Activated naive CD4-positive, alpha-beta T cell treated with anti-CD3 and anti-CD28 coated beads, Interleukin-2, amount 50 U/mL, for 72 hours (primary cell): ENCODE measurements at regions not wholly inside any gene's neighbourhood (a gene's known extent, or its start where the extent isn't known, plus 50 kb on each side); places are given as distances from the start of the nearest gene placed in this dataset.
A peak's percentile ranks its signal among the peaks of the same experiment; 100 is the strongest.

ENCODE experiments used
- ATAC-seq, 2 donors: fragments of 150-1000 bp; cut with Tn5 transposase; 2 replicates each; pipeline ENCODE4 v1.10.0; 2021; ENCODE audit warnings: mild to moderate bottlenecking in 2 of 2, moderate library complexity in 2 of 2
- DNase-seq, 2 donors: peaks; one replicate each; pipeline ENCODE4 v3.0.0; 2021 to 2022; ENCODE audit warnings: low spot score in 2 of 2
- H3K27ac Mint-ChIP-seq, 2 donors: one replicate each; pipeline ENCODE4 v1.8.0; 2022; ENCODE audit warnings: mild to moderate bottlenecking in 2 of 2, mixed read lengths in 2 of 2
- H3K36me3 Mint-ChIP-seq, 2 donors: one replicate each; pipeline ENCODE4 v1.8.0; 2022; ENCODE audit warnings: mixed read lengths in 2 of 2
- H3K9me3 Mint-ChIP-seq, 2 donors: one replicate each; pipeline ENCODE4 v1.8.0; 2022; ENCODE audit warnings: mixed read lengths in 2 of 2

- no peaks in the 10 kb centered on the region for H3K36me3 Mint-ChIP-seq
- ATAC-seq (no peak), DNase-seq (no peak)
- H3K27ac Mint-ChIP-seq = peak overlapping the region in 1 of 2 donors; percentile 26
- peaks cover 0 to 9% of the 10 kb centered on the region in 2 donors for H3K9me3 Mint-ChIP-seq
Measured at GRCh38 chr12:97927977-97928376, 465.4 kb downstream of the RMST start.

DNA sequence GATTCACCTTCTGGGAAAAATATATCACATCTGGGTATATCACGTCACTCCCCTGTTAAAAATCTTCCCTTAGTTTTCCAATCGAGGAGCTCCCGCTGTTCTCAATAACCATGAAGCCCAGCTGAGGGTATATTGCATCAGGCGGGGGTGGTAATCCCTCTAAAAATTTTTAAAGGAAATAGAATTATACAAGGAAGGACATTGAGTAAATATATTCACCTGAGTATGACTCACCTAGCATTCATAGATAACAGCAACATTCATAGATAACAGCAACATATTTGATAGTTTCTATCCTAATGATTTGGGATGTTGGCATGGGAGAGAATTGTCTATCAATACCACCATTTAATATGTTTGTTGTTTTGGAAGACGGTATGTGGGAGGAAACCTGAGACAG is 473.6 kb downstream of the RMST start:
- Mint-ChIP-seq H3K9me3 (peaks cover 0 to 16% of the 10 kb centered on the region in 2 donors), H3K36me3 (no peaks in the 10 kb centered on the region), H3K27ac (no peak overlapping the region)
- DNase-seq (no peak), ATAC-seq (no peak)

DNA sequence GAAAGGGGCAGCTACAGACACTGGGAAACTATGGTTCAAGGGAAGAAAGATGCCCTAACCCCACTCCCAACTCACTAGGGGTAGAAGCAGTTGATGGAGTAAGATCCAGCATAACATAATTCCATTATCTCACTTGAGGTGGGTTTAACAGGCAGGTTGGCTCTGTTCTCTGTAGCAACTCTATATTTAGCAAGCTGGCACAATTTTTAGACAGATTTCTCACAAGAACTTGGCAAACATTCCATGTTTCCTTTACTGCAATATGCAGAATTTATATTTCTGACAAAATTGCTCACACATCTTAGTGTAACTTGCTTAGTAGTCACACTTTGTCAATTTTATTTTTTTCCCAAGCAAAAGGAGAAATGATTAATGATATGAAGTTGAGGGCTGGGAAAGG is 475.4 kb downstream of the RMST start:
- no peak for DNase-seq
- ATAC-seq = no peak
- no peak overlapping the region for H3K27ac Mint-ChIP-seq
- no peaks in the 10 kb centered on the region for H3K36me3 Mint-ChIP-seq
- H3K9me3 Mint-ChIP-seq = peaks cover 0 to 26% of the 10 kb centered on the region in 2 donors

GRCh38 chr12:97939156-97939555 is 476.6 kb downstream of the RMST start:
- Mint-ChIP-seq H3K36me3 (no peaks in the 10 kb centered on the region), H3K27ac (no peak overlapping the region), H3K9me3 (peaks cover under 1 to 21% of the 10 kb centered on the region in 2 donors)
- no peak for DNase-seq
- no peak for ATAC-seq

GRCh38 chr12:97940105-97940504 is 477.5 kb downstream of the RMST start:
- ATAC-seq (no peak), DNase-seq (no peak)
- no peak overlapping the region for H3K27ac Mint-ChIP-seq

GRCh38 chr12:97940629-97941028 is 478.0 kb downstream of the RMST start:
- Mint-ChIP-seq H3K27ac (no peak overlapping the region), H3K9me3 (peaks cover 8 to 23% of the 10 kb centered on the region in 2 donors), H3K36me3 (no peaks in the 10 kb centered on the region)
- DNase-seq (no peak), ATAC-seq (no peak)

More at GRCh38 chr12:97940105-97940504, 477.5 kb downstream of the RMST start:
- Mint-ChIP-seq H3K9me3 (peaks cover 8 to 23% of the 10 kb centered on the region in 2 donors), H3K36me3 (no peaks in the 10 kb centered on the region)

DNA sequence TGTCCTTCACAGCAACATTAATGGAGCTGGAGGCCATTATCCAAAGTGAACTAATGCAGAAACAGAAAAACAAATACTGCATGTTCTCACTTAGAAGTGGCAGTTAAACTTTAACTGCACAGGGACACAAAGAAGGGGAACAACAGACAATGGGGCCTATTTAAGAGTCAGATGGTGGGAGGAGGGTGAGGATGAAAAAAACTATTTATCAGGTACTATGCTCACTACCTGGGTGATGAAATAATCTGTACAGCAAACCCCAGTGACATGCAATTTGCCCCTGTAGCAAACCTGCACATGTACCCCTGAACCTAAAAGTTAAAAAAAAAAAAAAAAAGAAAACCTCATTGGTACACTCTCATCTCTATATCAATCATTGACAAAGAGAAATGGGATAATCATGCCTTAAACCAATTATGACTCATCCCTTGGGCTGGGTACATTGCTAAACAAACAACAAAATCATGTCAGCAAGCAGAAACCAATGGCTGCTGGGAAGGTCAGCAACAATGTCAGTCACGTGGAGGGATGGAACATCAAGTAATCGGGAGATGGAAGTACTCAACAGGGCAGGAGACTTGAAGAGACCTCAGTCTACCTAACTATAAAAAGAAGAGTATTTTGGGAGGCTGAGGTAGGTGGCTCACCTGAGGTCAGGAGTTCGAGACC is 479.2 kb downstream of the RMST start:
- DNase-seq (no peak), ATAC-seq (no peak)

DNA sequence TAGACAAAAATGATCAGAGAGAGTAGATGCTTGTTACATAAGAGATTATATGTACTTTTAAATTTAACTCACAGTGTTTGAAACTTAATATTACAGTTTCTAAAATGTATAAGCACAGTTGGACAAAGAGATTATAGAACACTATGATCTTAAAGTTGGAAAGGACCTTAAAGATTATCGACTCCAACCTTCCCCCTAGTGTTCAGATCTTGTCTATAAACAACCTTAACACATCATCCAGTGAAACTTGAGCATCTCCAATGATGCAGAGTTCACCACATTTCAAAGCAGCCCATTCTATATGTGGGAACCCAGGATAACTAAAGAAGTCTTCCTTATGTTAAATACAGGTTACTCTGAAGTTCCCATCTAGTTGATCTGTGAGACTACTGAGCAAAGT is 480.8 kb downstream of the RMST start:
- Mint-ChIP-seq H3K27ac (no peak overlapping the region), H3K36me3 (peaks cover 0 to 12% of the 10 kb centered on the region in 2 donors)
- ATAC-seq = no peak

More for the DNA sequence above, 479.2 kb downstream of the RMST start:
- peaks cover 10 to 25% of the 10 kb centered on the region in 2 donors for H3K9me3 Mint-ChIP-seq
- H3K36me3 Mint-ChIP-seq = peaks cover 0 to under 1% of the 10 kb centered on the region in 2 donors
- no peak overlapping the region for H3K27ac Mint-ChIP-seq

DNA sequence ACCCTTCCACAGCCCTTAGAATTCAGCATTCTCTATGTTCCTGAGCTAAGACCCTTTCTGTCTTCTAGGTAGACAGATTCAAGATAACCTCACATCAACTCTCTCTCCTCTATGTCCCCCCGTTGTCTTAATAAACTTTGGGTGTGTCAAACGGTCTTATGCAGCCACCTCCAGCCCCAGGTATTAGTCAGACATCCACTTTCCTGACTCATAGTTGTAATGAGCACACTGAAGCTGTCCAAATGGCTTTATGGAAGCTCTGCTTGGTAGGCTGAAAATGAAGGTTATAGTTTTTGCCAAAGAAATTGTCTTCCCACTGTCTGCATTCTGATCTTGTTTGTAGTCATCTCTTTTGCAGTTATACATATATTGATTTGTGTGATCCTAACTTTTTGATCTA is 482.0 kb downstream of the RMST start:
- Mint-ChIP-seq H3K27ac (no peak overlapping the region), H3K9me3 (peaks cover 24 to 35% of the 10 kb centered on the region in 2 donors), H3K36me3 (peaks cover 0 to 12% of the 10 kb centered on the region in 2 donors)
- DNase-seq (no peak), ATAC-seq (no peak)

More for the DNA sequence above, 480.8 kb downstream of the RMST start:
- H3K9me3 Mint-ChIP-seq = peaks cover 24 to 35% of the 10 kb centered on the region in 2 donors
- no peak for DNase-seq

GRCh38 chr12:97946701-97947100 is 484.1 kb downstream of the RMST start:
- Mint-ChIP-seq H3K9me3 (peaks cover 24 to 37% of the 10 kb centered on the region in 2 donors), H3K27ac (no peak overlapping the region), H3K36me3 (peaks cover 0 to 12% of the 10 kb centered on the region in 2 donors)
- ATAC-seq (no peak), DNase-seq (no peak)

DNA sequence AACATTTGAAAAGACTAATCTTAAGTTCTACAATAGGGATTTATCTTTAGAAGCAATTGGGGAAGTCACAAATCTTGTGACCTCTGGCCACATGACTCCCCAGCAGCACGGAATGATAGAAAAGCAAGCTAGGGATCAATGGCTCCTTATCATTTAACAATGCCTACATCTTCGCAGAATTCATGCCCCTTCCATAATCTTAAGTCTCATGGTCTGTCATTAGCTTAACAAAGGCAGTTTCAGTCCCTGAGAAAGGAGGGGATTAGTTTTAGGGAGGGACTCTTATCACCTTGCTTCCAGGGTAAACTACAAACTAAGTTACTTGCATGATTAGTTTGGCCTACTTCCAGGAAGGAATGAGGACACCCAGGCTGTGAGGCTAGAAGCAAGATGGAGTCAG is 486.0 kb downstream of the RMST start:
- Mint-ChIP-seq H3K36me3 (peaks cover 0 to 12% of the 10 kb centered on the region in 2 donors), H3K27ac (no peak overlapping the region), H3K9me3 (peaks cover 24 to 25% of the 10 kb centered on the region in 2 donors)
- DNase-seq = no peak
- ATAC-seq = no peak

GRCh38 chr12:97951239-97951638 is 488.6 kb downstream of the RMST start:
- no peak overlapping the region for H3K27ac Mint-ChIP-seq
- ATAC-seq (no peak), DNase-seq (no peak)
- peaks cover 23 to 35% of the 10 kb centered on the region in 2 donors for H3K9me3 Mint-ChIP-seq
- peaks cover 0 to 12% of the 10 kb centered on the region in 2 donors for H3K36me3 Mint-ChIP-seq

DNA sequence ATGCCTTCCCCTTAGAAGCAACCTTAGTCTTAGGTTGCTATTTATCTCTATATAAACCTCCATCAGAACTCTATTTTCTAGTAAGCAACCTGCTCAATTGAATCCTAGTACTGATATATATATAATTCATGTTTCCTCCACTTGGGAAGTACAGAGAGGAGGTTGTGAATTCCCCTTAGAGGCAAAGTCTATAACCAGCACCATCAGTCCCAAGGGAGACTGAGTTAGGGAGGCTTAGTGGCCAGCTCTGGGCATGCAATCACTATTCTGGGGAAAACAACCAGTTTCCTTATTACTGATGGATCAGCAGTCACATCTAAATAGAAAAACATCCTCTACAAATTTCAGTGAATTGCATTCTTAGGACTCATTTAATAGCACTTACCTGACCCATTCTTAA is 489.1 kb downstream of the RMST start:
- Mint-ChIP-seq H3K9me3 (peaks cover 26 to 38% of the 10 kb centered on the region in 2 donors), H3K27ac (no peak overlapping the region), H3K36me3 (peaks cover 0 to 12% of the 10 kb centered on the region in 2 donors)
- DNase-seq (no peak), ATAC-seq (no peak)

GRCh38 chr12:97957109-97957508 is 494.5 kb downstream of the RMST start:
- DNase-seq (no peak), ATAC-seq (no peak)
- H3K27ac Mint-ChIP-seq = no peak overlapping the region
- H3K9me3 Mint-ChIP-seq = peaks cover 11 to 19% of the 10 kb centered on the region in 2 donors
- no peaks in the 10 kb centered on the region for H3K36me3 Mint-ChIP-seq

- DNase-seq = no peak
- H3K36me3 Mint-ChIP-seq = no peaks in the 10 kb centered on the region
- ATAC-seq = no peak
- no peak overlapping the region for H3K27ac Mint-ChIP-seq
- peaks cover 11 to 14% of the 10 kb centered on the region in 2 donors for H3K9me3 Mint-ChIP-seq
Measured at GRCh38 chr12:97960225-97960624, 497.6 kb downstream of the RMST start.

DNA sequence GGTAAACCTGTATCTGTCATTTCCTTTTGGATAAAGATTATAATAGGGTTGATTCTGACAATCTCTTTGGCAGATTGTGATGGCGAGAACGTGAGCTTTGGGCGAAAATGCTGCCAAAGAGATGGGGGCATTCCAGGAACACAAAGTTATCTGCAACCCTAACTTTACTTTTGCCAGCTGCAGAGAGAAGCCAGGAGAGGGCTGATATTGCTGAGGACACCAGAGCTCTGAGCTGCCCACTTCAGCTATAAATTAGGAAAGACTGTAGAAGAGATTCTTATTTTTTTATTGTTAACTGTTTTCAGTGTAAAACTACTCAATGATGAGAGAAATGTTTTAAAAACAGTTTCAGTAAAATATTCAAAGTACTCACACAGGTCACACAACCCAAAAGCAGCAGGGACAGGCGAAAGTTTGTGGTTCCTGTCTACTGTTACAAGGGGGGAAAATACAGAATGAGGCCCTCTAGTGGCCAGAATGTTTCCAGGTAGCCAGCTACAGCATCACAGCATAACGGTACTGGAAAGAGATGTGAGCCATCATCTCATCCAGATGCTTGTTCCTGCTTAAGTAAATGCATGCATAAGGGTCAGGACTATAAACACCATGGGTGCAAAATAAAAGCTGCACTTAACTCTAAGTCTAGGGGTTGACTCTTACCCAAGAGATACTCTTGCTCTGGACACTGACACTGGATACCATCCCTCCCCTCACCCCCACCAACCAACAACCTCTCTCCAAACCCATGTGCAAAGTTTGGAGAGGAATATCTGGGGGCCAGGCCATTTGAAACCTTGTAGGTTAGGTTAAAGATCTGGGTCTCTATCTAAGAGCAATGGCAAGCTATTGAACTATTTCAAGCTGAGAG is 498.4 kb downstream of the RMST start:
- peaks cover 7 to 10% of the 10 kb centered on the region in 2 donors for H3K9me3 Mint-ChIP-seq
- no peak overlapping the region for H3K27ac Mint-ChIP-seq
- DNase-seq (peak in 1 of 2 donors; percentile 24), ATAC-seq (peak in 1 of 2 donors; percentile 55)
- no peaks in the 10 kb centered on the region for H3K36me3 Mint-ChIP-seq

DNA sequence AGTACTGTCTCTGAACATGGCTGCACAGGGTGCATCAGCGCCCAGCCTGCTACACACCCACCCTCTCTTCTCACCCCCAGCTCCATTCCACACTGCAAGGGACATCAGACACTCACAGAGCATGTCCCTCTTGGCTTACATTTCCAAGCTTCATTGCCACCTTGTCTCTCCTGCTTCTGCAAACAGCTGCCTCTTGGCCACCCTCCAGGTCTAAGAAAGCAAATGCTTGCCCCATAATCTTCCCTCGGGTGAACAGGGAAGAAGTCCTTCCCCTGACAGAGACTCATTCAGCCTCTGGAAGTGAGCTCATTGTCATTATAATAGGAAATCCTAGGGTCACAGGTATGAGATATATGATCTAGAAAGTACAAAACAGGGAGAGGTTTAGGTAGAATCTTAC is 505.2 kb downstream of the RMST start:
- Mint-ChIP-seq H3K36me3 (no peaks in the 10 kb centered on the region), H3K9me3 (no peaks in the 10 kb centered on the region), H3K27ac (peak overlapping the region in 1 of 2 donors; percentile 32)
- no peak for DNase-seq
- no peak for ATAC-seq
